B cell (primary cell): ENCODE measurements at regions not wholly inside any gene's neighbourhood (a gene's known extent, or its start where the extent isn't known, plus 50 kb on each side); places are given as distances from the start of the nearest gene placed in this dataset.

Experiments used
- CTCF ChIP-seq: fragments of 200-600 bp; IDR thresholded peaks from one replicate; pipeline ENCODE4 v1.8.0; 2022; ENCODE audit warnings: antibody characterized with exemption, mild to moderate bottlenecking
- EZH2 ChIP-seq: IDR thresholded peaks from 2 replicates; pipeline ENCODE4 v1.6.1; 2012; ENCODE audit warnings: borderline replicate concordance, low read depth, mild to moderate bottlenecking, moderate library complexity, low read length; ENCODE audit not compliant: insufficient read depth, poor library complexity, severe bottlenecking

GRCh38 chr2:9705196-9705595, 74.4 kb upstream of the YWHAQ start:
- TF ChIP-seq CTCF (no peak), EZH2 (no peak)
